Stimulated activated CD4-positive, alpha-beta T cell treated with anti-CD3 and anti-CD28 coated beads, Interleukin-4, amount 100 ng/mL, for 24 hours (primary cell): ENCODE measurements at regions not wholly inside any gene's neighbourhood (a gene's known extent, or its start where the extent isn't known, plus 50 kb on each side); places are given as distances from the start of the nearest gene placed in this dataset.
"Not testable (repeated sequence)": the region's sequence is repeated elsewhere in the genome, so short reads cannot be mapped to it uniquely, and the experiment has no call there.

Source experiments
- DNase-seq: peaks from one replicate; pipeline ENCODE4 v3.0.0-alpha.2; 2020

GRCh38 chr9:115327436-115328122, 209.6 kb upstream of the TNC start:
- DNase-seq = no peak

DNA sequence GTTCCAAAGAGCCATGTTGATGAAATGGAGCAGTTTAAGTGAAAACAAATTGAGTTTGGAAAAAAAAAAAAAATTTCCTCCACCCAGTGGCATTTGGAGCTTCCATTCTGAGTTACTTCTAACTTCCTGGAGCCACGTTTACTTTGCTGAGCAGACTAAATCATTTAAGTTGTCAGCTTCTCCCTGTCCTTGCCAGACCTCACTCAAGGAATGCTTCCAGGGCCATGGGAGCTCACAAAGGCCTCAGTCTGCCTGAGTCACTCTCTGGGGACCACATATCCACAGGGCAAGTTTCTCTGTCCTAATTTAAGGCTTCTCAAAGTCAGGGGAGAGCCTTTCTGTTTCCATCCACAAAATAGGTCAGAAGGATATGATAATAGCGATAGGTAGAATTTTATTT, 210.3 kb upstream of the TNC start:
- DNase-seq = no peak

GRCh38 chr9:115328677-115329076, 210.7 kb upstream of the TNC start:
- no peak for DNase-seq

- no peak for DNase-seq
Observed at GRCh38 chr9:115333277-115334070, 215.5 kb upstream of the TNC start.

- DNase-seq = no peak
Observed at GRCh38 chr9:115335439-115335838, 217.5 kb upstream of the TNC start.

DNA sequence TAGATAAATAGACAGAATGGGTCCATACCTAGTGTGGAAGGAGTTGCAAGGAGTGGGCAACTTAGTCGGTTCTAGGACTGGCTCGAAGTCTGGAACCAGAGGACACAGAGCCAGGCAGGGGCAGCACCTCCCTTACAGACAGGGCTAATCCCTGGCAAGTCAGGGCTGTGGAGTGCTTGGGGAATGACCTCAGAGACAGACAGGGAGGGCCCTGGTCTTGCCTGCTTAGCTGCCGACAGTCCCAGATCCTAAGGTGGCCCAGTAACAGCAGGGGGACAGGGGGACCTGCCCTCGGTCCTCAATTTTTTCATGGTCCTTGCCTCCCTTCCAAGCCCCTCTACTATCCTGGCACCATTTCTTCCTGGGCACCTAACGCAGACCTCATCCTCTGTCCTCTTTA, 222.4 kb upstream of the TNC start:
- DNase-seq = no peak

- no peak for DNase-seq
Observed at GRCh38 chr9:115341426-115341825, 223.5 kb upstream of the TNC start.

- not testable (repeated sequence) for DNase-seq
Observed at GRCh38 chr9:115347776-115348175, 229.8 kb upstream of the TNC start.

GRCh38 chr9:115348936-115349335, 231.0 kb upstream of the TNC start:
- DNase-seq = not testable (repeated sequence)

DNA sequence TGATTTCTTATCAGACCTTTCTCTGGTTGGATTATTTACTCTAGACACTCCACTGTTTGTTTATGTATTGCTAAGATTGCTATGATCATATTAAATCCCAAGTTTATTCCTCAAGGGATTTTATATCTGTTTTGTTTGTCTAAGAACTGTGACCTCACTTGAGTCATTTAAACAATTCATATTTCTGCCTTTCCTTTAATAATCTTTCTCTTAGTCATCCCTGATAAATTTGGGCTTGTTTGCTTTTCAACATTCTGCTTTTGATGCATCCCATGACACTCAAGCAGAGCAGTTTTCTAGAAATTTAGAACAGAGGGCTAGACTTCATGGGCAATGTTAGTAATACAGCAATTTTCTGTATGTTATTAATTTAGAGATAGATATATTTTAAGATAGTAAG, 231.6 kb upstream of the TNC start:
- no peak for DNase-seq

- DNase-seq = no peak
Observed at GRCh38 chr9:115350548-115350947, 232.6 kb upstream of the TNC start.

DNA sequence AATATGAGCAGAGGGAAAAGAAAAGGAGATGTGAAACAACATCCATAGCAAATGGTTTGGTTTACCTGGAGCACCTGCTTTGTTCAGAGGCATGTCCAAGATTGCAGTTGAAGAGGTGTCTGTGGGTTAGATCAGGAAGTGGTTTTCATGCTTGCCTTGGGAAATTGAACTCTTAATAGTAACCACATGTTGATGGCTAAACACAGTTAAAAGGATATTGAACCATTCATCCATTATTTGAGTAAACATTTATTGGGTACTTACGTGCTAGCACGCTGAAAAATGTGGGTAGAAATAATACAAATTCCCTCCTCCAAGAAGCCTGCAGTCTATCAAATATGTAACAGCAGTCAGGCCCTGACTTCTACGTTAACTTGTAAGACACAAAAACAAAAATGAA, 235.7 kb upstream of the TNC start:
- DNase-seq = no peak

DNA sequence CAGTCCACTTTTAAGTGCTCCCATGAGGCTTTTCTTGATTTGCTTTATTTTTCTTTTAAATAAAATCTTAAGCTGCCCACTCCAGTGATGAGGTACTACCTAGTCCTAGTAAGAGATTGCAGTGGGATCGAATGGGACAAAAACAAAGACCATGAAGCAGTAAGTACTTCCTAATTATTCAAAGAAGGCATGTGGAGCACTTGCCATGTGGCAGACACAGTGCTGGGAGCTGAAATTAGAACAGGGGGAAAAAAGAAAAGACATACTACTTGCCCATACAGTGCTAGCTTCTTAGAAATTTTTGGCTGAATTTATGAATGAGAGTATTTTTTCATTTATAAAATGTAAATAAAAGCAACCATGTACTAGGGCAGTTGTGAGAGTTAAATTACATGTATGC, 239.9 kb upstream of the TNC start:
- DNase-seq = no peak

- DNase-seq = no peak
Observed at GRCh38 chr9:115359017-115359780, 241.2 kb upstream of the TNC start.

GRCh38 chr9:115360122-115360521, 242.2 kb upstream of the TNC start:
- no peak for DNase-seq

DNA sequence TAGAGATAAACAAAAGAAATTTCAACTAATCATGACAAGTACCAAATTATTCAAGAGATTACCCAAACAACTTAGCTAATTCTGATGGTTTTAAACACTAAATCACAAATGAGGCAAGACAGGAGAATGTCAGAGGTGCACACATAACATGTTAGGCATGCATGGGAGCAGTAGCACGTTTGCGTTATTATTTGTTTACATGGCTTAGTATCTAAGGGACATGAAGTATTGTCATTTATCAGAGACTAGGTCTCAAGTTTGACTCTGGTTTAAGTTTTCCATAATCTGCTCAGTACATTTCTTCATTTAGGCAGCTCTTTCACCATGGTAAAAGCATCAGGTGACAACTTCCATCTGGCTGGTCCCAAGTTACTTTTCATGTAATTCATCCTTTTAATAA, 244.1 kb upstream of the TNC start:
- DNase-seq = no peak

GRCh38 chr9:115362640-115363039, 244.7 kb upstream of the TNC start:
- DNase-seq = no peak

DNA sequence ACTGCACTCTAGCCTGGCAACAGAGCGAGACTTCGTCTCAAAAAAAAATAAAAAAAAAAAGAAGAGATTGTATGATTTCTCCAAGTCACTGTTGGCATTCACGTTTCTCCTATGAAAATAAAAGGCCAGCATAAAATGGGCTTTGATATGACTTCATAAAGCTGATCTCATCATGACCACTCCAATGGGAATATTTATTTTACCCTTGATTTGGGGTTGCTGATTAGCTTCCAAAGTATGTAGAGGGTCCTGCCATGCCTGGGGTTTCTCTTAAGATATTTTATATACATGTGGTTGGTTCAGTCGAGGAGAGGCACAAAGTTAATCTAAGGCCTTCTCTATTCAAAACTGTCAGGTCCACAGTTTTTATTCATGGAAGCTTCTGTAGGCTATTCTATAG, 247.0 kb upstream of the TNC start:
- DNase-seq = no peak

- no peak for DNase-seq
Observed at GRCh38 chr9:115367321-115367720, 249.4 kb upstream of the TNC start.

DNA sequence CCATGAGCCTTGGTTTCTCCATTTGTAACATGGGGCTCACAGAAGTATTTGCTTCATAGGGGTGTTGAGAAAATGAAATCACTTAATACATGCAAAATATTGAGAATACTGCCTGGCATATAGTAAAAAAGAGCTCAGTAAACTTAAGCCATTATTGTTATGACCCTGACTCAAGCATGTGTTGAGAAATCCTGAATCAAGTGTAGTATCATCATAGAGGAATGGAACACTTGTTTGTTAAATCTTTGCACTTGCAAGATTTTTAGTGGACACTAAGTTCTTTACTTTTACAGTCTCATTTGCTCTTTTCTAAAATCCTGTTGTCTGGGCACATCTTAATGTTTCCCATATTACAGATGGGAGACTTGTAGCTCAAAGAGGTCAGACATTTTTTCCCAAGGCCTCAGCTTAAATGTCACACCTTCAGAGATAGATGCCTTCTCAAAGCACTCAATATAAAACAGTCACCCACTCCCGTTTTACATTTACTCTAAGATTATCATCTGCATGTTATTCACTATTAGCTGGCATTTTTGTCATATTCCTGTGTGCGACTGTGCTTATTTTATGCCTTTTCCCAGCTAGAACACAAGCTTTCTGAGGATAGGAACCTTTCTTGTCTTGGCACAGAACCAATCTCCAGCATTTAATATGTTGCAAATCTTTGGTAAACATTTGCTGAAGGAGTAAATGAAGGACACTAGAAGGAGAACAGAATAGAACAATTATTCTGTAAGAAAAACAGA, 250.0 kb upstream of the TNC start:
- DNase-seq = no peak

- no peak for DNase-seq
Observed at GRCh38 chr9:115369322-115369957, 251.5 kb upstream of the TNC start.

- peak; percentile 33 for DNase-seq
Observed at GRCh38 chr9:115373000-115373709, 255.2 kb upstream of the TNC start.
